ENCODE measurements at regions not wholly inside any gene's neighbourhood (a gene's known extent, or its start where the extent isn't known, plus 50 kb on each side); places are given as distances from the start of the nearest gene placed in this dataset.
"Not testable (repeated sequence)": the region's sequence is repeated elsewhere in the genome, so short reads cannot be mapped to it uniquely, and the experiment has no call there.

DNA sequence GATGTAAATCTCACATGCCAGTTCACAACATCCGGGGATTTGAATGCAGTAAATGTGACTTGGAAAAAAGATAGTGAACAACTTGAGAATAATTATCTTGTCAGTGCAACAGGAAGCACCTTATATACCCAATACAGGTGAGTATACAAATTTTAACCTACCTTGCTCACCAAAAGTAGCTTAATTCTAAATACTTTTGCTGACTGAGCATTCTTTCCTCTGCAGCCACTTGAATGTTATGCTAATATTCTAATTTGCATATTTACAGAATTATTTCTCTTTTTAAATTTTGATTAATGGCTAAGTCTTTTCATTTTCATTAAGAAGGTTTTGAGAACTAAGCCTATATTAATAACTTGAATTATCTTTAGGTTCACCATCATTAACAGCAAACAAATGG lies 371.8 kb downstream of the SRGAP2C start:
- in situ Hi-C loops (cut with HindIII; ENCODE audit: low sequenced_read_pairs); DNase-seq (ENCODE audit: low spot score): not testable (repeated sequence)

DNA sequence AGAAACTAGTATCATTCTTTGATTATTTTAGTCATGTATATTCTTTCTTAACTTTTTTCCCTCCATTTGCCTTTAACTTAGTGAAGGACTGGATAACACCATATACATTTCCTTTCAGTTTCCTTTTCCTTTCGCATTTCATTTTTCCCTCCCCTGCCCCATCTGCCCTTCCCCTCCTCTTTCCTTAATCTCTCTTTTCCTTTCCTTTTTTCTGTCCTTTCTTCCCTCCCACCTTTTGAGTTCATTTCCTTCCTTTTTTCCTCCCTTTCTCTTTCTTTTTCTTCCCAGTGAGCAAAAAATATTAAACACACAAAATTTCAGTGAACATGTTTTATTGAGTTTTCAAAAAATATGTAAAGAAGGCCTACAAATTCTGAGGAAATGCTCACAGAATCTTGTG lies 373.3 kb downstream of the SRGAP2C start:
- DNase-seq (ENCODE audit: low spot score); in situ Hi-C loops (cut with HindIII; ENCODE audit: low sequenced_read_pairs): not testable (repeated sequence)

DNA sequence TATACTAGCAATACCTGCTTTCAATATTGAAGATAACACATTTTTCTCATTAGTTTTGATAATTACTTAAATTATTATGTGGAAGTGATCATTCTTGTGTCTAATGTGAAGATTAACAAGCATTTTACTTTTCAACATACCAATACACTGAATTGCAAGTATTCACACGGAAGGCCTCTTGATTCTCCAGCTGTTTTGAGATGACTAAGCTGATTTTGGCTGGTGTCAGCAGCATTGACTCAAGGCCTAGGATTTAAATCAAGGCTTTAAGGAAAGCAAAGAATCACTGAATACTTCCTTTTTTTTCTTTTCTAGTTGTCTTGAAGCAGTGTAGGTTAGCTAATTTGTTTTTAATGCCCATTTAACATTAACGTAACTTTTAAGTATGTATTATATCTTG lies 373.7 kb downstream of the SRGAP2C start:
- no peak for DNase-seq (ENCODE audit: low spot score)
- in situ Hi-C loops (cut with HindIII; ENCODE audit: low sequenced_read_pairs), result no loop called here

DNA sequence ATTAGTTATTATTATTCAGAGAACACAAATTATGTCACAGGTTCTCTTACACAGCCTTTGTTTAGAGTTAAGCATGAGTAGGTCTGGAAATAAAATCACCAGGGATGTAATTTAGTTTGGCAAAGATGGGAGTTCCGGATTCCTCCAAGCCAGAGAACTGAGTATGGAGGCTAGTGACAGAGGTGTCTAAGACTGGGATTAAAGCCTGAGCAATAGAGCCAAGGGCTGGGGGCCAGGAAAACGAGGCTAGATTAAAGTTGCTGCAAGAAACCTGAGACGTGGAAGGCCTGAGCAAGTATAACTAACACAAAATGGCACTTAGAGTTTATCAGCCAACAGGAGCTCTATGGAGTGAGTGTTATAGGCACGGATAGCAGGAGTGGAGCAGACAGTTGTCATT lies 381.6 kb downstream of the SRGAP2C start:
- no peak for DNase-seq (ENCODE audit: low spot score)
- in situ Hi-C loops (cut with HindIII; ENCODE audit: low sequenced_read_pairs), result no loop called here

GRCh38 chr1:121569428-121569827 lies 384.7 kb downstream of the SRGAP2C start:
- in situ Hi-C loops (cut with HindIII; ENCODE audit: low sequenced_read_pairs), result no loop called here
- DNase-seq (ENCODE audit: low spot score), result no peak

- DNase-seq (ENCODE audit: low spot score); in situ Hi-C loops (cut with HindIII; ENCODE audit: low sequenced_read_pairs): not testable (repeated sequence)
Measured at GRCh38 chr1:121573881-121574504, 389.2 kb downstream of the SRGAP2C start.

DNA sequence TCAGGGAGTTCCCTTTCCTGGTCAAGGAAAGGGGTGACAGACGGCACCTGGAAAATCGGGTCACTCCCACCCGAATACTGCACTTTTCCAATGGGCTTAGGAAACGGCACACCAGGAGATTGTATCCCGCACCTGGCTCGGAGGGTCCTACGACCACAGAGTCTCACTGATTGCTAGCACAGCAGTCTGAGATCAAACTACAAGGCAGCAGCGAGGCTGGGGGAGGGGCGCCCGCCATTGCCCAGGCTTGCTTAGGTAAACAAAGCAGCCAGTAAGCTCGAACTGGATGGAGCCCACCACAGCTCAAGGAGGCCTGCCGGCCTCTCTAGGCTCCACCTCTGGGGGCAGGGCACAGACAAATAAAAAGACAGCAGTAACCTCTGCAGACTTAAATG lies 389.7 kb downstream of the SRGAP2C start:
- in situ Hi-C loops (cut with HindIII; ENCODE audit: low sequenced_read_pairs), result not testable (repeated sequence)

DNA sequence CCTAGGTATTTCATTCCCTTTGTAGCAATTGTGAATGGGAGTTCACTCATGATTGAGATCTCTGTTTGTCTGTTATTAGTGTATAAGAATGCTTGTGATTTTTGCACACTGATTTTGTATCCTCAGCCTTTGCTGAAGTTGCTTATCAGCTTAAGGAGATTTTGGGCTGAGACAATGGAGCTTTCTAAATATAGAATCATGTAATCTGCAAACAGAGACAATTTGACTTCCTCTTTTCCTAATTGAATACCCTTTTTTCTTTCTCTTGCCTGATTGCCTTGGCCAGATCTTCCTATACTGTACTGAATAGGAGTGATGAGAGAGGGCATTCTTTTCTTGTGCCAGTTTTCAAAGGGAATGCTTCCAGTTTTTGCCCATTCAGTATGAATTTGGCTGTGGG lies 398.1 kb downstream of the SRGAP2C start:
- in situ Hi-C loops (cut with HindIII; ENCODE audit: low sequenced_read_pairs), result not testable (repeated sequence)

More for the DNA sequence above, 389.7 kb downstream of the SRGAP2C start:
- not testable (repeated sequence) for DNase-seq (ENCODE audit: low spot score)

DNA sequence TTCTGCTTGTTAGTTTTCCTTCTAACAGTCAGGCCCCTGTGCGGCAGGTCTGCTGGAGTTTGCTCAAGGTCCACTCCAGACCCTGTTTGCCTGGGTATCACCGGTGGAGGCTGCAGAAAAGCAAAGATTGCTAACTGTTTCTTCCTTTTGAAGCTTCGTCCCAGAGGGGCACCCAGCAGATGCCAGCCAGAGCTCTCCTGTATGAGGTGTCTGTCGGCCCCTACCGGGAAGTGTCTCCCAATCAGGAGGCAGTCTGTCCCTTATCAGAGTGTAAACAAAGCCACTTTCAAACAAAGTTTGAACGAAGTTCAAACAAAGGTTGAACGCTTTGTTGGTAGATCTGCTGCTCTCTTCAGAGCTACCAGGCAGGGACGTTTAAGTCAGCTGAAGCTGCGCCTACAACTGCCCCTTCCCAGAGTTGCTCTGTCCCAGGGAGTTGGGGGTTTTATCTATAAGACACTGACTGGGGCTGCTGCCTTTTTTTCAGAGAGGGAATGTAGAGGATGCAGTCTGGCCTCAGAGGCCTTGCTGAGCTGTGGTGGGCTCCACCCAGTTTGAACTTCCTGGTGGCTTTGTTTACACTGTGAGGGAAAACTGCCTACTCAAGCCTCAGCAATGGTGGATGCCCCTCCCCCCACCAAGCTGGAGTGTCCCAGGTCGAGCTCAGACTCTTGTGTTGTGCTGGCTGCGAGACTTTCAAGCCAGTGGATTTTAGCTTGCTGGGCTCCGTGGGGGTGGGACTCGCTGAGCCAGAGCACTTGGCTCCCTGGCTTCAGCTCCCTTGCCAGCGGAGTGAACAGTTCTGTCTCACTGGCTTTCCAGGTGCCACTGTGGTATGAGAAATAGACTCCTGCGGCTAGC lies 401.8 kb downstream of the SRGAP2C start:
- in situ Hi-C loops (cut with HindIII; ENCODE audit: low sequenced_read_pairs), result no loop called here
- no peak for DNase-seq (ENCODE audit: low spot score)

More for the DNA sequence above, 398.1 kb downstream of the SRGAP2C start:
- not testable (repeated sequence) for DNase-seq (ENCODE audit: low spot score)

DNA sequence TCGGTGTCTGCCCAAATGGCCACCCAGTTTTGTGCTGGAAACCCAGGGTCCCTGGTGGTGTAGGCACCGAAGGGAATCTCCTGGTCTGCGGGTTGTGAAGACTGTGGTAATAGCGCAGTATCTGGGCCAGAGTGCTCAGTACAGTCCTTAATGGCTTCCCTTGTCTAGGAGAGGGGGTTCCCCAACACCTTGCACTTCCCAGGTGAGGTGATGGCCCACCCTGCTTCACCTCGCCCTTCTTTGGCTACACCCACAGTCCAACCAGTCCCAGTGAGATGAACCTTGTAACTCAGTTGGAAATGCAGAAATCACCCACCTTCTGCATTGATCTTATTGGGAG lies 402.4 kb downstream of the SRGAP2C start:
- in situ Hi-C loops (cut with HindIII; ENCODE audit: low sequenced_read_pairs), result no loop called here
- no peak for DNase-seq (ENCODE audit: low spot score)

DNA sequence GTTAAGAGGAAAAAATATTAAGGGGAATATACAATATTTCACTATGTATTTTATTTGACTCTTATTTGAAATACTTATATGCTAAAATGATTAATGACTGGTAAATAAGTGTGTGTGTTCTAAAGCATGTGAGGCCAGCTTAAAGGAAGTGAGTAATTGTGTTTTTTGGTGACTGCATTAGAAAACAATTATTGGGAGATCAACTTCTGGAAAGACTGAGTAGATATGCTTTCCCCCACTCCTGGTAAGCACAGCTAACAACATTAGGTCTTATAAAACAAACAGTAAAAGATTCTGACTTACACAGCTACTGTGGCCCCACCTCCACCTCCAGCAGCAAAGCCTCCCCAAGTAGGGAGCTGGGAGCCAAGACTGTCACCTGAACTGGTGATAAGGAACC lies 403.0 kb downstream of the SRGAP2C start:
- DNase-seq (ENCODE audit: low spot score), result no peak
- in situ Hi-C loops (cut with HindIII; ENCODE audit: low sequenced_read_pairs), result no loop called here

GRCh38 chr1:121594096-121594495 lies 409.3 kb downstream of the SRGAP2C start:
- in situ Hi-C loops (cut with HindIII; ENCODE audit: low sequenced_read_pairs), result no loop called here
- DNase-seq (ENCODE audit: low spot score), result no peak

- in situ Hi-C loops (cut with HindIII; ENCODE audit: low sequenced_read_pairs), result no loop called here
- DNase-seq (ENCODE audit: low spot score), result no peak
Measured at GRCh38 chr1:121595089-121595488, 410.3 kb downstream of the SRGAP2C start.

DNA sequence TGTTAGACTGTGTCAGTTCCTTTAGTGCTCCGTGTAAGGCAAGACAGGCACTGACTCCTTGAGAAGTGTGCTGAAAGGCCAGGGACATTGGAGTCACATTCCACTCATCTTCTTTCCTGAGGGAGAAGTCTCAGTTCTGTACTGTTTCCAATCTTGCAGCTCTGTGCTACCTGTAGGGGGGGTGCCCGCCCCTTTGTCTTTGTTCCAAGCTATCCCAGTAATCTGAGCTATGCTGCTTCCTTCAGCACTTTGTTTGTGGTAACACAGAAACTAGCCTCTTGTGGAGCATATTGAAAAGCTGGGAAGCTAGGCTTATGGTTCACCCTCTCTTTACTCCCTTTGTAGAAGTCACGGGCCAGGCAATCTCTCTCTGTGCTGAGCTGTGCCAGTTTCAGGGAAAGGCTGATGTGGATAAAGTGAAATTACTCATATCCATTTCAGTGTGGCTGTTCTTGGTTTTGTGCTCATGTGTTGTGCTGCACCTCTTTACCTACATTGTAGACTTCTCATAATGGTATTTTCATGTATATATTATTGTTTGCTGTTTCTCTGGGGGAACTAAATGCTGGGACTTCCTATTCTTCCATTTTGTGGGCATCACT lies 420.2 kb downstream of the SRGAP2C start:
- in situ Hi-C loops (cut with HindIII; ENCODE audit: low sequenced_read_pairs); DNase-seq (ENCODE audit: low spot score): not testable (repeated sequence)

GRCh38 chr1:121607499-121607898 lies 422.7 kb downstream of the SRGAP2C start:
- in situ Hi-C loops (cut with HindIII; ENCODE audit: low sequenced_read_pairs); DNase-seq (ENCODE audit: low spot score): not testable (repeated sequence)
